Loucy (cell line): ENCODE measurements at regions not wholly inside any gene's neighbourhood (a gene's known extent, or its start where the extent isn't known, plus 50 kb on each side); places are given as distances from the start of the nearest gene placed in this dataset.

Experiments used
- H2AFZ ChIP-seq: fragments of 200-600 bp; sonication (generic); 2 replicates; pipeline ENCODE4 v1.6.0; 2016; ENCODE audit warnings: antibody characterized with exemption, mild to moderate bottlenecking, low read length, moderate library complexity
- H3F3A ChIP-seq: fragments of 200-600 bp; 2 replicates; pipeline ENCODE4 v1.6.0; 2016; ENCODE audit warnings: antibody characterized with exemption, low read depth, mild to moderate bottlenecking
- H3K27me3 ChIP-seq: fragments of 200-600 bp; sonication (generic); 2 replicates; pipeline ENCODE4 v1.6.1; 2014; ENCODE audit warnings: low read length, mild to moderate bottlenecking; ENCODE audit not compliant: insufficient read depth, poor library complexity, severe bottlenecking
- H3K36me3 ChIP-seq: fragments of 200-600 bp; sonication (generic); 2 replicates; pipeline ENCODE4 v1.6.1; 2016; ENCODE audit warnings: low read length; ENCODE audit not compliant: insufficient read depth
- H3K4me1 ChIP-seq: fragments of 200-600 bp; sonication (generic); 2 replicates; pipeline ENCODE4 v1.5.1; 2014; ENCODE audit warnings: low read length, mild to moderate bottlenecking; ENCODE audit not compliant: insufficient read depth, poor library complexity, severe bottlenecking
- H3K4me2 ChIP-seq: fragments of 200-600 bp; sonication (generic); 2 replicates; pipeline ENCODE4 v1.6.0; 2014; ENCODE audit warnings: antibody characterized with exemption, low read length, low read depth, mild to moderate bottlenecking; ENCODE audit not compliant: poor library complexity, severe bottlenecking
- H3K4me3 ChIP-seq: fragments of 200-600 bp; sonication (generic); 2 replicates; pipeline ENCODE4 v1.5.1; 2014; ENCODE audit warnings: low read length, mild to moderate bottlenecking, mixed read lengths; ENCODE audit not compliant: poor library complexity, severe bottlenecking
- H3K79me2 ChIP-seq: fragments of 200-600 bp; sonication (generic); 2 replicates; pipeline ENCODE4 v1.6.1; 2014; ENCODE audit warnings: low read length; ENCODE audit not compliant: insufficient read depth
- H3K9ac ChIP-seq: fragments of 200-600 bp; sonication (generic); 2 replicates; pipeline ENCODE4 v1.6.0; 2014; ENCODE audit warnings: mild to moderate bottlenecking, low read depth, low read length, moderate library complexity; ENCODE audit not compliant: poor library complexity, severe bottlenecking
- H3K9me2 ChIP-seq: fragments of 200-600 bp; sonication (generic); replicated peaks from 2 replicates; pipeline ENCODE4 v1.6.1; 2016; ENCODE audit warnings: low read depth, low read length, mixed read lengths
- H3K9me3 ChIP-seq: fragments of 200-600 bp; sonication (generic); 2 replicates; pipeline ENCODE4 v1.6.1; 2014; ENCODE audit warnings: mild to moderate bottlenecking, antibody characterized with exemption, low read length, low read depth; ENCODE audit not compliant: insufficient read depth
- H4K20me1 ChIP-seq: fragments of 200-600 bp; sonication (generic); 2 replicates; pipeline ENCODE4 v1.6.0; 2014; ENCODE audit warnings: antibody characterized with exemption, low read length, mild to moderate bottlenecking; ENCODE audit not compliant: insufficient read depth, poor library complexity, severe bottlenecking
- EZH2phosphoT487 ChIP-seq: fragments of 200-600 bp; IDR thresholded peaks from 2 replicates; pipeline ENCODE4 v1.6.1; 2018; ENCODE audit warnings: antibody characterized with exemption, mild to moderate bottlenecking, moderate library complexity, borderline replicate concordance
- TF ChIP-seq, protein P1 (sequence below): fragments of 200-600 bp; sonication (generic); conservative IDR thresholded peaks from 2 replicates; pipeline ENCODE4 v1.5.1; 2014; ENCODE audit warnings: mild to moderate bottlenecking, antibody characterized with exemption, low read length

GRCh38 chr13:109685203-109685602 is 101.2 kb downstream of the IRS2 start:
- Histone ChIP-seq H3K4me1 (no peaks in the 10 kb centered on the region), H2AFZ (no peak overlapping the region), H3F3A (no peaks in the 10 kb centered on the region), H3K9me3 (no peaks in the 10 kb centered on the region), H3K4me3 (no peak overlapping the region), H3K9ac (no peak overlapping the region), H3K9me2 (no peaks in the 10 kb centered on the region), H3K36me3 (no peaks in the 10 kb centered on the region), H3K4me2 (no peak overlapping the region), H3K79me2 (no peaks in the 10 kb centered on the region), H3K27me3 (no peaks in the 10 kb centered on the region), H4K20me1 (no peaks in the 10 kb centered on the region)
- TF ChIP-seq, protein P1, sequence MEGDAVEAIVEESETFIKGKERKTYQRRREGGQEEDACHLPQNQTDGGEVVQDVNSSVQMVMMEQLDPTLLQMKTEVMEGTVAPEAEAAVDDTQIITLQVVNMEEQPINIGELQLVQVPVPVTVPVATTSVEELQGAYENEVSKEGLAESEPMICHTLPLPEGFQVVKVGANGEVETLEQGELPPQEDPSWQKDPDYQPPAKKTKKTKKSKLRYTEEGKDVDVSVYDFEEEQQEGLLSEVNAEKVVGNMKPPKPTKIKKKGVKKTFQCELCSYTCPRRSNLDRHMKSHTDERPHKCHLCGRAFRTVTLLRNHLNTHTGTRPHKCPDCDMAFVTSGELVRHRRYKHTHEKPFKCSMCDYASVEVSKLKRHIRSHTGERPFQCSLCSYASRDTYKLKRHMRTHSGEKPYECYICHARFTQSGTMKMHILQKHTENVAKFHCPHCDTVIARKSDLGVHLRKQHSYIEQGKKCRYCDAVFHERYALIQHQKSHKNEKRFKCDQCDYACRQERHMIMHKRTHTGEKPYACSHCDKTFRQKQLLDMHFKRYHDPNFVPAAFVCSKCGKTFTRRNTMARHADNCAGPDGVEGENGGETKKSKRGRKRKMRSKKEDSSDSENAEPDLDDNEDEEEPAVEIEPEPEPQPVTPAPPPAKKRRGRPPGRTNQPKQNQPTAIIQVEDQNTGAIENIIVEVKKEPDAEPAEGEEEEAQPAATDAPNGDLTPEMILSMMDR: no peak
- no peak for TF ChIP-seq EZH2phosphoT487

DNA sequence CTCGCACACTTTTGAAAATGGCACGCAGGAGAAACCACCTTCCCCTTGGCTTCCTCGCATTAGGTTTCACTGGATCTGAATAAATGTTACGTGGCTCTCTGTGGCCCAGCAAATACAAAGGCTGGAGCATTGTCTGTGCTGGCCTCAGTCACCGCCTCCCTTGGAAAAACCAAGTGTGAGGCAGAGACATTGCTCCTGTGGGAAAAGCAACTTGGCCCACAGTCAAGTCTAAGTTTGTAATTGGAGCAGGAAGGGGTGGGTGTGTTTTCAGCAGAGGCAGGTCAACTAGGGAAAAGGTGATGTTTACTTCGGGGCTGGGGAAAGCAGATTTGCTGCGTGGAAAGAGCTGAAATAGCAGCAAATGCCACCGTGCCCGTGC is 101.6 kb downstream of the IRS2 start:
- Histone ChIP-seq H3K36me3 (no peaks in the 10 kb centered on the region), H3K4me3 (no peak overlapping the region), H3K9me3 (no peaks in the 10 kb centered on the region), H3K9me2 (no peaks in the 10 kb centered on the region), H3F3A (no peaks in the 10 kb centered on the region), H2AFZ (no peak overlapping the region), H3K4me2 (no peak overlapping the region), H3K4me1 (no peaks in the 10 kb centered on the region), H3K79me2 (no peaks in the 10 kb centered on the region), H3K27me3 (no peaks in the 10 kb centered on the region), H4K20me1 (no peaks in the 10 kb centered on the region), H3K9ac (no peak overlapping the region)
- TF ChIP-seq, protein P1: no peak
- TF ChIP-seq EZH2phosphoT487: no peak

GRCh38 chr13:109684084-109684823 is 102.1 kb downstream of the IRS2 start:
- no peak overlapping the region for H2AFZ ChIP-seq
- H3F3A ChIP-seq: no peaks in the 10 kb centered on the region
- H3K36me3 ChIP-seq: no peaks in the 10 kb centered on the region
- no peaks in the 10 kb centered on the region for H4K20me1 ChIP-seq
- H3K9me2 ChIP-seq: no peaks in the 10 kb centered on the region
- H3K27me3 ChIP-seq: no peaks in the 10 kb centered on the region
- H3K4me3 ChIP-seq: no peak overlapping the region
- H3K9me3 ChIP-seq: no peaks in the 10 kb centered on the region
- no peak for TF ChIP-seq EZH2phosphoT487
- TF ChIP-seq, protein P1: no peak
- no peak overlapping the region for H3K9ac ChIP-seq
- no peak overlapping the region for H3K4me2 ChIP-seq
- no peaks in the 10 kb centered on the region for H3K4me1 ChIP-seq
- H3K79me2 ChIP-seq: no peaks in the 10 kb centered on the region
